ENCODE measurements at regions not wholly inside any gene's neighbourhood (a gene's known extent, or its start where the extent isn't known, plus 50 kb on each side); places are given as distances from the start of the nearest gene placed in this dataset.

DNA sequence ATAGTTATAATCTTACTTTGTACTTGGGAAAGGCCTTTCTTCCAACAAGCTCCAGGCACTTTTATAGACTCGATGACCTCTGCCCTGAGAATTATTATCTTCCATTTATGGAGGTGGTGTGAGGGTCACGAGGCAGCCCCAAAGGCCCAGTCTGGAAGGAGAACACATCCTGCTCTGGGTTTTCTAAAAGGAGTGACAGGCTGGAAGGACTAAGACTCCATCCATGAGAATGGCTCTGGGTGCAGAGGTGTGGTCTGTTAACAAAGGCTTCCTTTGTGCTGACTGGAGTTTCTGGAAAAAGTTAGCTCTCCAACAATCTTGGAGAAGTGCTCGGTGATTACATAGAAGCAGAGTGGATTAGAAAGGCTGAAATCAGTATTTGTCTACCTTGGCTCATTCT lies 74.7 kb upstream of the SESN3 start:
- Mint-ChIP-seq H3K4me1 (peaks cover 29% of the 10 kb centered on the region), H3K36me3 (no peaks in the 10 kb centered on the region), H3K27me3 (ENCODE audit: insufficient read depth, low read depth) (peaks cover 3% of the 10 kb centered on the region), H3K4me3 (no peak overlapping the region), H3K27ac (no peak overlapping the region), H3K9me3 (no peaks in the 10 kb centered on the region)
- Histone ChIP-seq H3K79me2 (ENCODE audit: low read depth) (no peaks in the 10 kb centered on the region), H4K20me1 (ENCODE audit: low read depth) (no peaks in the 10 kb centered on the region), H2AFZ (replicated peaks) (peak overlapping the region; percentile 8), H3K4me1 (peaks cover 4% of the 10 kb centered on the region), H3K9ac (no peak overlapping the region), H3K27me3 (no peaks in the 10 kb centered on the region), H3K4me2 (no peak overlapping the region), H3K36me3 (no peaks in the 10 kb centered on the region), H3K9me3 (ENCODE audit: low read depth) (no peaks in the 10 kb centered on the region), H3F3A (ENCODE audit: low read depth) (no peaks in the 10 kb centered on the region), H3K27ac (no peak overlapping the region), H3K4me3 (no peak overlapping the region)
- TF ChIP-seq, protein P1, sequence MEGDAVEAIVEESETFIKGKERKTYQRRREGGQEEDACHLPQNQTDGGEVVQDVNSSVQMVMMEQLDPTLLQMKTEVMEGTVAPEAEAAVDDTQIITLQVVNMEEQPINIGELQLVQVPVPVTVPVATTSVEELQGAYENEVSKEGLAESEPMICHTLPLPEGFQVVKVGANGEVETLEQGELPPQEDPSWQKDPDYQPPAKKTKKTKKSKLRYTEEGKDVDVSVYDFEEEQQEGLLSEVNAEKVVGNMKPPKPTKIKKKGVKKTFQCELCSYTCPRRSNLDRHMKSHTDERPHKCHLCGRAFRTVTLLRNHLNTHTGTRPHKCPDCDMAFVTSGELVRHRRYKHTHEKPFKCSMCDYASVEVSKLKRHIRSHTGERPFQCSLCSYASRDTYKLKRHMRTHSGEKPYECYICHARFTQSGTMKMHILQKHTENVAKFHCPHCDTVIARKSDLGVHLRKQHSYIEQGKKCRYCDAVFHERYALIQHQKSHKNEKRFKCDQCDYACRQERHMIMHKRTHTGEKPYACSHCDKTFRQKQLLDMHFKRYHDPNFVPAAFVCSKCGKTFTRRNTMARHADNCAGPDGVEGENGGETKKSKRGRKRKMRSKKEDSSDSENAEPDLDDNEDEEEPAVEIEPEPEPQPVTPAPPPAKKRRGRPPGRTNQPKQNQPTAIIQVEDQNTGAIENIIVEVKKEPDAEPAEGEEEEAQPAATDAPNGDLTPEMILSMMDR (IDR thresholded peaks at IDR 0.05) = no peak
- no peak for TF ChIP-seq EZH2 (IDR thresholded peaks at IDR 0.05)
- no peak for TF ChIP-seq EZH2phosphoT487 (IDR thresholded peaks at IDR 0.05)
- DNase-seq (ENCODE audit: low spot score) = no peak

DNA sequence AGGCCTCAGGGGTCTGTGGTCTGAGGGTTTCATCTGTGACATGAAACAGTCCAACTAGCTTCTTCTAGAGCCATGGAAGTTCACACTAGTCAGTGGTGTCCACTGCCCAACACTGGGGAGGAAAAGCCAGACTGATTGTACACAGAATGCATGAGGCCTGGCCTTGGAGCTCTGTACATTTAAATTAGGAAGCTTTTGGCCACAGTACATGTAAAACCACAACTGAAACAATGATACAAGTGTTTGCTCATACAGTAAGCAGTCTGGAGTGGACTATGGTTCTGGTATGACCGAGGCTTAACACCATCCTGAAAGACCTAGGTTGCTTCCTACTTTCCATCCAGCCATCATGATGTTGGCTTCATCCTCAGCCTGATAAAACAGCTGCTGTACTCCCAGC lies 73.8 kb upstream of the SESN3 start:
- DNase-seq (ENCODE audit: low spot score) = no peak
- Histone ChIP-seq H3K4me2 (no peak overlapping the region), H3F3A (ENCODE audit: low read depth) (no peaks in the 10 kb centered on the region), H3K27ac (no peak overlapping the region), H3K4me1 (peaks cover 10% of the 10 kb centered on the region), H4K20me1 (ENCODE audit: low read depth) (no peaks in the 10 kb centered on the region), H3K9ac (no peak overlapping the region), H3K4me3 (no peak overlapping the region), H3K9me3 (ENCODE audit: low read depth) (no peaks in the 10 kb centered on the region), H3K79me2 (ENCODE audit: low read depth) (no peaks in the 10 kb centered on the region), H2AFZ (replicated peaks) (no peak overlapping the region), H3K36me3 (no peaks in the 10 kb centered on the region), H3K27me3 (no peaks in the 10 kb centered on the region)
- Mint-ChIP-seq H3K36me3 (no peaks in the 10 kb centered on the region), H3K9me3 (no peaks in the 10 kb centered on the region), H3K27ac (no peak overlapping the region), H3K4me3 (no peak overlapping the region), H3K4me1 (peaks cover 33% of the 10 kb centered on the region), H3K27me3 (ENCODE audit: insufficient read depth, low read depth) (peaks cover 3% of the 10 kb centered on the region)
- no peak for TF ChIP-seq EZH2 (IDR thresholded peaks at IDR 0.05)
- TF ChIP-seq EZH2phosphoT487 (IDR thresholded peaks at IDR 0.05) = no peak
- TF ChIP-seq, protein P1 (IDR thresholded peaks at IDR 0.05) = no peak

DNA sequence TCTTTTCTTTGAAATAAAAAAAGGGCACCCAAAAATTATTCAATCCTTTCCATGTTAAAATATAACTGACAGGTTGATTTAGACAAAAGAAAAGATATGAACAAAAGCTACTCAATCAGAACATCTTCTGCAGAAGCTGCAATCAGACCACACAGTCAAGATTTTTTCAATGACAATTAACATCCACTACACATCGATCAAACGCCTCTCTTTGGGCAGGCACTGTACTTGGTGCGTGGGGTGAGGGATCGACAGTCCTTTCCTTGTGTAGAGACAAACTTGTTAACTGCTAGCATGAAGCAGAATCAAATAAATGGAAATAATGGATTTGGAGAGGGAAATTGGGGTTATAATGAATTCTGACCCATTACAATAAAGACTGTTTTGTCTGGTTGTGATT lies 71.2 kb upstream of the SESN3 start:
- peaks cover under 1% of the 10 kb centered on the region for H3K27me3 Mint-ChIP-seq (ENCODE audit: insufficient read depth, low read depth)
- no peaks in the 10 kb centered on the region for H3K36me3 Mint-ChIP-seq
- H3K9me3 Mint-ChIP-seq = no peaks in the 10 kb centered on the region
- Histone ChIP-seq H3K27ac (no peak overlapping the region), H3K4me2 (no peak overlapping the region), H3K27me3 (no peaks in the 10 kb centered on the region), H3K9me3 (ENCODE audit: low read depth) (no peaks in the 10 kb centered on the region), H3K4me3 (no peak overlapping the region), H3K79me2 (ENCODE audit: low read depth) (no peaks in the 10 kb centered on the region), H2AFZ (replicated peaks) (no peak overlapping the region), H3K36me3 (no peaks in the 10 kb centered on the region), H4K20me1 (ENCODE audit: low read depth) (no peaks in the 10 kb centered on the region), H3F3A (ENCODE audit: low read depth) (no peaks in the 10 kb centered on the region), H3K4me1 (peaks cover 34% of the 10 kb centered on the region), H3K9ac (no peak overlapping the region)
- no peak for DNase-seq (ENCODE audit: low spot score)
- H3K4me3 Mint-ChIP-seq = no peak overlapping the region
- TF ChIP-seq, protein P1 (IDR thresholded peaks at IDR 0.05) = no peak
- TF ChIP-seq EZH2phosphoT487 (IDR thresholded peaks at IDR 0.05) (no peak), EZH2 (IDR thresholded peaks at IDR 0.05) (no peak)
- no peak overlapping the region for H3K27ac Mint-ChIP-seq
- peaks cover 53% of the 10 kb centered on the region for H3K4me1 Mint-ChIP-seq
